HG02610 (cell line): ENCODE measurements at regions not wholly inside any gene's neighbourhood (a gene's known extent, or its start where the extent isn't known, plus 50 kb on each side); places are given as distances from the start of the nearest gene placed in this dataset.
"Not testable (repeated sequence)": the region's sequence is repeated elsewhere in the genome, so short reads cannot be mapped to it uniquely, and the experiment has no call there.

ENCODE experiments used
- ATAC-seq: cut with Tn5 transposase; IDR thresholded peaks from one replicate; pipeline ENCODE4 v1.9.1; 2021; ENCODE audit warnings: mild to moderate bottlenecking, moderate library complexity; ENCODE audit not compliant: unreplicated experiment

- ATAC-seq: no peak
Observed at GRCh38 chr1:21385022-21385421, 54.9 kb upstream of the NBPF3 start.

- ATAC-seq: no peak
Observed at GRCh38 chr1:21384620-21385019, 55.3 kb upstream of the NBPF3 start.

- ATAC-seq: no peak
Observed at GRCh38 chr1:21383785-21384401, 56.0 kb upstream of the NBPF3 start.

GRCh38 chr1:21381354-21381753 lies 58.6 kb upstream of the NBPF3 start:
- ATAC-seq: no peak

- not testable (repeated sequence) for ATAC-seq
Observed at GRCh38 chr1:21380147-21380546, 59.8 kb upstream of the NBPF3 start.

- no peak for ATAC-seq
Observed at GRCh38 chr1:21379571-21379970, 60.4 kb upstream of the NBPF3 start.

GRCh38 chr1:21378705-21379494 lies 61.0 kb upstream of the NBPF3 start:
- ATAC-seq: no peak

- no peak for ATAC-seq
Observed at GRCh38 chr1:21372383-21372782, 67.6 kb upstream of the NBPF3 start.

GRCh38 chr1:21369905-21370304 lies 70.0 kb upstream of the NBPF3 start:
- no peak for ATAC-seq

GRCh38 chr1:21368515-21369289 lies 71.2 kb upstream of the NBPF3 start:
- ATAC-seq: no peak

- not testable (repeated sequence) for ATAC-seq
Observed at GRCh38 chr1:21367973-21368514, 71.9 kb upstream of the NBPF3 start.

- ATAC-seq: no peak
Observed at GRCh38 chr1:21366288-21366687, 73.6 kb upstream of the NBPF3 start.

- ATAC-seq: no peak
Observed at GRCh38 chr1:21365036-21365435, 74.8 kb upstream of the ECE1 start.

GRCh38 chr1:21362096-21362495 lies 71.8 kb upstream of the ECE1 start:
- no peak for ATAC-seq

- ATAC-seq: no peak
Observed at GRCh38 chr1:21361506-21361905, 71.2 kb upstream of the ECE1 start.

GRCh38 chr1:21357161-21357560 lies 66.9 kb upstream of the ECE1 start:
- ATAC-seq: no peak

GRCh38 chr1:21355956-21356355 lies 65.7 kb upstream of the ECE1 start:
- ATAC-seq: no peak

- no peak for ATAC-seq
Observed at GRCh38 chr1:21352586-21352985, 62.3 kb upstream of the ECE1 start.

GRCh38 chr1:21351901-21352300 lies 61.6 kb upstream of the ECE1 start:
- ATAC-seq: no peak

GRCh38 chr1:21350202-21350885 lies 60.1 kb upstream of the ECE1 start:
- ATAC-seq: no peak

GRCh38 chr1:21349693-21350092 lies 59.4 kb upstream of the ECE1 start:
- no peak for ATAC-seq
